GM23248 (cell line): ENCODE measurements at regions not wholly inside any gene's neighbourhood (a gene's known extent, or its start where the extent isn't known, plus 50 kb on each side); places are given as distances from the start of the nearest gene placed in this dataset.

ENCODE experiments used
- EZH2 ChIP-seq: fragments of 200-600 bp; sonication (generic); IDR thresholded peaks from 2 replicates; pipeline ENCODE4 v1.6.1; 2018; ENCODE audit warnings: antibody characterized with exemption, mild to moderate bottlenecking; ENCODE audit not compliant: insufficient read depth, poor library complexity, severe bottlenecking
- EZH2phosphoT487 ChIP-seq: fragments of 200-600 bp; sonication (generic); IDR thresholded peaks from 2 replicates; pipeline ENCODE4 v1.6.1; 2018; ENCODE audit warnings: antibody characterized with exemption, moderate library complexity, mild to moderate bottlenecking, low read depth; ENCODE audit not compliant: insufficient read depth

DNA sequence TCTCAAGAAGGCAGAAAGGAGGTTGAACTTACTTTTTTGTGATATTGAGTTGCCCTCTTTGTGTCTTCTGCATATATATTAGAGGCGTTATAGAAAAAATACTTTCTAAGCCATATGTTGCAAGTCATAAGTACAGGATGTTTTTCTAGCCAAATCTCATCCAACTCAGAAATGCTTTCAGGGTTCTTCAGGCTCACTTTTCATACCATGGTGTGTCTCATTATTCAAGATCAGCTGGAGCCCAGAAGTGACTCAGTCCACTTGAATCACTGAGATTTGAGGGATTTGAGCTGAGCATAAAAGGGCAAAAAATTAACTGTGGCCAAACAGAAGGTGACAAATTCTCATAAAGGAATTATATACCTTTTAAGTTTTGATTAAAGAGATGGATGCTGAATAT is 157.3 kb downstream of the WNT5A start:
- TF ChIP-seq EZH2, result no peak
- TF ChIP-seq EZH2phosphoT487, result no peak
